Stimulated activated memory B cell treated with anti-CD40 and anti-IgM and Interleukin-4, amounts not matched to agents 10 μg/mL and 1 μg/mL and 100 μg/mL, for 72 hours (primary cell): ENCODE measurements at regions not wholly inside any gene's neighbourhood (a gene's known extent, or its start where the extent isn't known, plus 50 kb on each side); places are given as distances from the start of the nearest gene placed in this dataset.
A peak's percentile ranks its signal among the peaks of the same experiment; 100 is the strongest.

Source experiments
- ATAC-seq: fragments of 150-1000 bp; cut with Tn5 transposase; 2 replicates; pipeline ENCODE4 v1.10.0; 2021
- H3K27ac Mint-ChIP-seq: one replicate; pipeline ENCODE4 v1.8.0; 2022; ENCODE audit warnings: mild to moderate bottlenecking, mixed read lengths
- H3K27me3 Mint-ChIP-seq: one replicate; pipeline ENCODE4 v1.8.0; 2022; ENCODE audit warnings: mixed read lengths
- H3K36me3 Mint-ChIP-seq: one replicate; pipeline ENCODE4 v1.8.0; 2022; ENCODE audit warnings: mixed read lengths
- H3K4me1 Mint-ChIP-seq: one replicate; pipeline ENCODE4 v1.8.0; 2022; ENCODE audit warnings: mixed read lengths
- H3K4me3 Mint-ChIP-seq: one replicate; pipeline ENCODE4 v1.8.0; 2022; ENCODE audit warnings: mild to moderate bottlenecking, moderate library complexity, mixed read lengths
- H3K9me3 Mint-ChIP-seq: one replicate; pipeline ENCODE4 v1.8.0; 2022; ENCODE audit warnings: mixed read lengths

GRCh38 chr3:101941318-101942040 lies 92.2 kb downstream of the NFKBIZ start:
- no peak overlapping the region for H3K4me3 Mint-ChIP-seq
- no peaks in the 10 kb centered on the region for H3K36me3 Mint-ChIP-seq
- no peaks in the 10 kb centered on the region for H3K9me3 Mint-ChIP-seq
- peak; percentile 27 for ATAC-seq
- no peaks in the 10 kb centered on the region for H3K27me3 Mint-ChIP-seq
- H3K27ac Mint-ChIP-seq = no peak overlapping the region
- H3K4me1 Mint-ChIP-seq = peaks cover 51% of the 10 kb centered on the region

GRCh38 chr3:101942356-101942755 lies 93.0 kb downstream of the NFKBIZ start:
- no peak for ATAC-seq
- Mint-ChIP-seq H3K4me1 (peaks cover 42% of the 10 kb centered on the region), H3K27me3 (no peaks in the 10 kb centered on the region), H3K27ac (peak overlapping the region; percentile 67), H3K36me3 (no peaks in the 10 kb centered on the region), H3K9me3 (no peaks in the 10 kb centered on the region), H3K4me3 (no peak overlapping the region)

GRCh38 chr3:101943029-101943428 lies 93.7 kb downstream of the NFKBIZ start:
- no peaks in the 10 kb centered on the region for H3K36me3 Mint-ChIP-seq
- peak; percentile 40 for ATAC-seq
- peak overlapping the region; percentile 67 for H3K27ac Mint-ChIP-seq
- no peaks in the 10 kb centered on the region for H3K27me3 Mint-ChIP-seq
- no peaks in the 10 kb centered on the region for H3K9me3 Mint-ChIP-seq
- H3K4me3 Mint-ChIP-seq = no peak overlapping the region
- peaks cover 41% of the 10 kb centered on the region for H3K4me1 Mint-ChIP-seq

- no peaks in the 10 kb centered on the region for H3K27me3 Mint-ChIP-seq
- peak overlapping the region; percentile 67 for H3K27ac Mint-ChIP-seq
- H3K9me3 Mint-ChIP-seq = peaks cover 4% of the 10 kb centered on the region
- H3K4me1 Mint-ChIP-seq = peaks cover 46% of the 10 kb centered on the region
- no peak for ATAC-seq
- H3K36me3 Mint-ChIP-seq = peaks cover 3% of the 10 kb centered on the region
- no peak overlapping the region for H3K4me3 Mint-ChIP-seq
Measured at GRCh38 chr3:101944308-101944707, 95.0 kb downstream of the NFKBIZ start.

- H3K27me3 Mint-ChIP-seq = no peaks in the 10 kb centered on the region
- peaks cover 57% of the 10 kb centered on the region for H3K4me1 Mint-ChIP-seq
- no peak overlapping the region for H3K4me3 Mint-ChIP-seq
- ATAC-seq = no peak
- peaks cover 7% of the 10 kb centered on the region for H3K36me3 Mint-ChIP-seq
- peak overlapping the region; percentile 80 for H3K27ac Mint-ChIP-seq
- peaks cover 6% of the 10 kb centered on the region for H3K9me3 Mint-ChIP-seq
Measured at GRCh38 chr3:101945980-101946379, 96.7 kb downstream of the NFKBIZ start.

GRCh38 chr3:101946906-101947305 lies 97.6 kb downstream of the NFKBIZ start:
- Mint-ChIP-seq H3K4me1 (peaks cover 57% of the 10 kb centered on the region), H3K27me3 (no peaks in the 10 kb centered on the region), H3K9me3 (peaks cover 6% of the 10 kb centered on the region), H3K27ac (peak overlapping the region; percentile 80), H3K4me3 (no peak overlapping the region), H3K36me3 (peaks cover 7% of the 10 kb centered on the region)
- ATAC-seq = no peak

GRCh38 chr3:101950510-101950909 lies 101.2 kb downstream of the NFKBIZ start:
- peak; percentile 83 for ATAC-seq
- peaks cover 32% of the 10 kb centered on the region for H3K4me1 Mint-ChIP-seq
- H3K9me3 Mint-ChIP-seq = peaks cover 6% of the 10 kb centered on the region
- H3K27me3 Mint-ChIP-seq = no peaks in the 10 kb centered on the region
- H3K27ac Mint-ChIP-seq = peak overlapping the region; percentile 86
- peak overlapping the region; percentile 20 for H3K4me3 Mint-ChIP-seq
- peaks cover 7% of the 10 kb centered on the region for H3K36me3 Mint-ChIP-seq

- peak overlapping the region; percentile 86 for H3K27ac Mint-ChIP-seq
- ATAC-seq = no peak
- no peaks in the 10 kb centered on the region for H3K27me3 Mint-ChIP-seq
- H3K4me1 Mint-ChIP-seq = peaks cover 26% of the 10 kb centered on the region
- peaks cover 7% of the 10 kb centered on the region for H3K36me3 Mint-ChIP-seq
- H3K4me3 Mint-ChIP-seq = peak overlapping the region; percentile 20
- H3K9me3 Mint-ChIP-seq = peaks cover 6% of the 10 kb centered on the region
Measured at GRCh38 chr3:101950985-101951733, 101.8 kb downstream of the NFKBIZ start.

GRCh38 chr3:101954361-101954760 lies 105.0 kb downstream of the NFKBIZ start:
- peak overlapping the region; percentile 54 for H3K27ac Mint-ChIP-seq
- H3K27me3 Mint-ChIP-seq = no peaks in the 10 kb centered on the region
- peaks cover 3% of the 10 kb centered on the region for H3K36me3 Mint-ChIP-seq
- ATAC-seq = no peak
- H3K9me3 Mint-ChIP-seq = peaks cover 1% of the 10 kb centered on the region
- peaks cover 17% of the 10 kb centered on the region for H3K4me1 Mint-ChIP-seq
- no peak overlapping the region for H3K4me3 Mint-ChIP-seq

- no peak for ATAC-seq
- H3K27me3 Mint-ChIP-seq = no peaks in the 10 kb centered on the region
- no peaks in the 10 kb centered on the region for H3K9me3 Mint-ChIP-seq
- peaks cover 13% of the 10 kb centered on the region for H3K4me1 Mint-ChIP-seq
- peak overlapping the region; percentile 54 for H3K27ac Mint-ChIP-seq
- H3K36me3 Mint-ChIP-seq = no peaks in the 10 kb centered on the region
- H3K4me3 Mint-ChIP-seq = no peak overlapping the region
Measured at GRCh38 chr3:101954936-101955335, 105.6 kb downstream of the NFKBIZ start.

GRCh38 chr3:101962055-101962454 lies 112.7 kb downstream of the NFKBIZ start:
- Mint-ChIP-seq H3K4me3 (no peak overlapping the region), H3K27me3 (no peaks in the 10 kb centered on the region), H3K36me3 (no peaks in the 10 kb centered on the region), H3K9me3 (peaks cover 2% of the 10 kb centered on the region), H3K4me1 (peaks cover 23% of the 10 kb centered on the region), H3K27ac (peak overlapping the region; percentile 42)
- ATAC-seq = no peak

- ATAC-seq = no peak
- peaks cover 23% of the 10 kb centered on the region for H3K4me1 Mint-ChIP-seq
- H3K4me3 Mint-ChIP-seq = no peak overlapping the region
Measured at GRCh38 chr3:101963902-101964362, 114.6 kb downstream of the NFKBIZ start.

GRCh38 chr3:101964861-101965260 lies 115.5 kb downstream of the NFKBIZ start:
- Mint-ChIP-seq H3K4me3 (no peak overlapping the region), H3K27ac (no peak overlapping the region), H3K9me3 (peaks cover 2% of the 10 kb centered on the region), H3K4me1 (peaks cover 23% of the 10 kb centered on the region), H3K27me3 (no peaks in the 10 kb centered on the region), H3K36me3 (no peaks in the 10 kb centered on the region)
- no peak for ATAC-seq

More at GRCh38 chr3:101963902-101964362, 114.6 kb downstream of the NFKBIZ start:
- peak overlapping the region; percentile 42 for H3K27ac Mint-ChIP-seq
- no peaks in the 10 kb centered on the region for H3K27me3 Mint-ChIP-seq
- peaks cover 2% of the 10 kb centered on the region for H3K9me3 Mint-ChIP-seq
- H3K36me3 Mint-ChIP-seq = no peaks in the 10 kb centered on the region

- no peak for ATAC-seq
- Mint-ChIP-seq H3K36me3 (no peaks in the 10 kb centered on the region), H3K27me3 (no peaks in the 10 kb centered on the region), H3K27ac (no peak overlapping the region), H3K9me3 (no peaks in the 10 kb centered on the region), H3K4me3 (no peak overlapping the region), H3K4me1 (peaks cover 19% of the 10 kb centered on the region)
Measured at GRCh38 chr3:101966226-101966625, 116.9 kb downstream of the NFKBIZ start.

- no peaks in the 10 kb centered on the region for H3K27me3 Mint-ChIP-seq
- H3K4me1 Mint-ChIP-seq = peaks cover 14% of the 10 kb centered on the region
- H3K9me3 Mint-ChIP-seq = no peaks in the 10 kb centered on the region
- H3K36me3 Mint-ChIP-seq = no peaks in the 10 kb centered on the region
- no peak for ATAC-seq
- no peak overlapping the region for H3K27ac Mint-ChIP-seq
- H3K4me3 Mint-ChIP-seq = no peak overlapping the region
Measured at GRCh38 chr3:101970212-101970611, 120.9 kb downstream of the NFKBIZ start.

- no peaks in the 10 kb centered on the region for H3K27me3 Mint-ChIP-seq
- no peak for ATAC-seq
Measured at GRCh38 chr3:101970905-101971304, 121.6 kb downstream of the NFKBIZ start.

More at GRCh38 chr3:101970905-101971304, 121.6 kb downstream of the NFKBIZ start:
- Mint-ChIP-seq H3K27ac (no peak overlapping the region), H3K4me1 (peaks cover 21% of the 10 kb centered on the region), H3K4me3 (no peak overlapping the region), H3K36me3 (no peaks in the 10 kb centered on the region), H3K9me3 (no peaks in the 10 kb centered on the region)
